PC-9 (cell line): ENCODE measurements at regions not wholly inside any gene's neighbourhood (a gene's known extent, or its start where the extent isn't known, plus 50 kb on each side); places are given as distances from the start of the nearest gene placed in this dataset.
A peak's percentile ranks its signal among the peaks of the same experiment; 100 is the strongest.

Source experiments
- BruUV-seq: library from RNA; stranded (reverse); fragments of 400-500 nt; replicated peaks from 2 replicates; lab custom pipeline; 2021; lab: Mats Ljungman, UMichigan
- CTCF ChIA-PET: fragments of 300-600 bp; sonication (Branson Sonifier 250); formaldehyde crosslinking; loops from one replicate; lab custom pipeline; 2022; ENCODE audit warnings: antibody characterized with exemption; lab: Charles Lee
- POLR2A ChIA-PET: fragments of 300-600 bp; sonication (Branson Sonifier 250); formaldehyde crosslinking; loops from one replicate; lab custom pipeline; 2022; ENCODE audit warnings: antibody characterized with exemption; ENCODE audit not compliant: unreplicated experiment; lab: Charles Lee
- DNase-seq, 2 experiments: peaks; one replicate each; pipeline versions ENCODE4 v3.0.0 to v3.0.0-alpha.2; 2015 to 2022; ENCODE audit warnings: mixed read lengths in 1 of 2
- H2AFZ ChIP-seq: fragments of 200-600 bp; sonication (generic); 2 replicates; pipeline ENCODE4 v1.8.1; 2017; ENCODE audit warnings: antibody characterized with exemption
- H3F3A ChIP-seq: fragments of 200-600 bp; sonication (generic); 2 replicates; pipeline ENCODE4 v1.8.1; 2017; ENCODE audit warnings: antibody characterized with exemption, mild to moderate bottlenecking, low read depth; ENCODE audit not compliant: insufficient read depth
- H3K27ac ChIP-seq: fragments of 200-600 bp; sonication (generic); 2 replicates; pipeline ENCODE4 v1.6.1; 2016; ENCODE audit warnings: mixed run types
- H3K27me3 ChIP-seq: fragments of 200-600 bp; sonication (generic); 2 replicates; pipeline ENCODE4 v1.6.1; 2016; ENCODE audit warnings: low read depth, mixed run types; ENCODE audit not compliant: insufficient read depth
- H3K36me3 ChIP-seq: fragments of 200-600 bp; sonication (generic); 2 replicates; pipeline ENCODE4 v1.6.1; 2016; ENCODE audit warnings: low read depth, mixed run types
- H3K4me1 ChIP-seq: fragments of 200-600 bp; sonication (generic); replicated peaks from 2 replicates; pipeline ENCODE4 v1.6.1; 2016; ENCODE audit warnings: mixed run types; ENCODE audit not compliant: insufficient read depth
- H3K4me2 ChIP-seq: fragments of 200-600 bp; sonication (generic); 2 replicates; pipeline ENCODE4 v1.6.1; 2017; ENCODE audit warnings: mixed run types
- H3K4me3 ChIP-seq: fragments of 200-600 bp; sonication (generic); 2 replicates; pipeline ENCODE4 v1.6.1; 2016; ENCODE audit warnings: mixed run types
- H3K79me2 ChIP-seq: fragments of 200-600 bp; sonication (generic); 2 replicates; pipeline ENCODE4 v1.6.1; 2017; ENCODE audit warnings: low read depth, mixed run types
- H3K9me2 ChIP-seq: fragments of 200-600 bp; sonication (generic); 2 replicates; pipeline ENCODE4 v1.8.1; 2017; ENCODE audit warnings: mild to moderate bottlenecking; ENCODE audit not compliant: insufficient read depth
- H3K9me3 ChIP-seq: fragments of 200-600 bp; sonication (generic); 2 replicates; pipeline ENCODE4 v1.8.1; 2016; ENCODE audit warnings: low read depth; ENCODE audit not compliant: insufficient read depth
- H4K20me1 ChIP-seq: fragments of 200-600 bp; sonication (generic); 2 replicates; pipeline ENCODE4 v1.8.1; 2017; ENCODE audit not compliant: insufficient read depth
- EZH2 ChIP-seq: fragments of 200-600 bp; sonication (generic); IDR thresholded peaks from 2 replicates; pipeline ENCODE4 v1.8.0; 2017; ENCODE audit warnings: antibody characterized with exemption, low read depth
- intact Hi-C: fragments of 100-400 bp; cut with micrococcal nuclease; formaldehyde crosslinking; loops from one replicate; pipeline ENCODE4 v1.10.0; 2022; ENCODE audit not compliant: unreplicated experiment
- TF ChIP-seq, protein P1 (sequence below): fragments of 200-600 bp; sonication (generic); conservative IDR thresholded peaks from 2 replicates; pipeline ENCODE4 v1.6.1; 2017; ENCODE audit warnings: mixed run types, antibody characterized with exemption, mild to moderate bottlenecking, moderate library complexity

DNA sequence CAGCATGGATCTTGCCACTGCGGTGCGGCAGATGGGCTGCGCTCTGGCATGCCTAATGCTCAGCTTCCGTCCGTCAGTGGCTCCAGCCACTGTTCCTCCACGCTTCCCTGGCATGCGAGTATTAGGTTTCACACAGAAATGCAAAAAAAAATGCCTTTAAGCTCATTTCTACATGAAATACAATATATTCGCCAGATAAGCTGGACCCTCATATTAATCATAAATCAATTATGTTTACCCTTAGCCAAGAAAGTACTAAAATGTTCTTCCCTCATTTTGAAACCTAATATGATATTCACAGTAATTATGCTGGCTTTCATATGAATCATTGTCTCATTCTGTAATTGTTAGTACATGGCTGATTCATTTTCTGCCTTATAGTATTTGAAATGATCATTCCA lies 115.5 kb upstream of the FAM241A start:
- TF ChIP-seq, protein P1, sequence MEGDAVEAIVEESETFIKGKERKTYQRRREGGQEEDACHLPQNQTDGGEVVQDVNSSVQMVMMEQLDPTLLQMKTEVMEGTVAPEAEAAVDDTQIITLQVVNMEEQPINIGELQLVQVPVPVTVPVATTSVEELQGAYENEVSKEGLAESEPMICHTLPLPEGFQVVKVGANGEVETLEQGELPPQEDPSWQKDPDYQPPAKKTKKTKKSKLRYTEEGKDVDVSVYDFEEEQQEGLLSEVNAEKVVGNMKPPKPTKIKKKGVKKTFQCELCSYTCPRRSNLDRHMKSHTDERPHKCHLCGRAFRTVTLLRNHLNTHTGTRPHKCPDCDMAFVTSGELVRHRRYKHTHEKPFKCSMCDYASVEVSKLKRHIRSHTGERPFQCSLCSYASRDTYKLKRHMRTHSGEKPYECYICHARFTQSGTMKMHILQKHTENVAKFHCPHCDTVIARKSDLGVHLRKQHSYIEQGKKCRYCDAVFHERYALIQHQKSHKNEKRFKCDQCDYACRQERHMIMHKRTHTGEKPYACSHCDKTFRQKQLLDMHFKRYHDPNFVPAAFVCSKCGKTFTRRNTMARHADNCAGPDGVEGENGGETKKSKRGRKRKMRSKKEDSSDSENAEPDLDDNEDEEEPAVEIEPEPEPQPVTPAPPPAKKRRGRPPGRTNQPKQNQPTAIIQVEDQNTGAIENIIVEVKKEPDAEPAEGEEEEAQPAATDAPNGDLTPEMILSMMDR: no peak
- no peak for TF ChIP-seq EZH2
- H3K4me2 ChIP-seq: no peak overlapping the region
- H2AFZ ChIP-seq: no peak overlapping the region
- no peaks in the 10 kb centered on the region for H3K27me3 ChIP-seq
- POLR2A ChIA-PET: no interaction called here
- H3K4me3 ChIP-seq: no peak overlapping the region
- intact Hi-C loops: loop anchor here (2.0 to 10.0 kb wide), 4 partner anchors 175 to 1512 kb away; partner anchors contain the start of gene PITX2
- no peaks in the 10 kb centered on the region for H3K79me2 ChIP-seq
- no peaks in the 10 kb centered on the region for H3F3A ChIP-seq
- H3K36me3 ChIP-seq: no peaks in the 10 kb centered on the region
- H3K9me3 ChIP-seq: no peaks in the 10 kb centered on the region
- no peaks in the 10 kb centered on the region for H3K9me2 ChIP-seq
- H4K20me1 ChIP-seq: no peaks in the 10 kb centered on the region
- CTCF ChIA-PET: no interaction called here
- no peak for DNase-seq
- no peaks in the 10 kb centered on the region for H3K4me1 ChIP-seq
- H3K27ac ChIP-seq: no peak overlapping the region
- no TSS peak for BruUV-seq

DNA sequence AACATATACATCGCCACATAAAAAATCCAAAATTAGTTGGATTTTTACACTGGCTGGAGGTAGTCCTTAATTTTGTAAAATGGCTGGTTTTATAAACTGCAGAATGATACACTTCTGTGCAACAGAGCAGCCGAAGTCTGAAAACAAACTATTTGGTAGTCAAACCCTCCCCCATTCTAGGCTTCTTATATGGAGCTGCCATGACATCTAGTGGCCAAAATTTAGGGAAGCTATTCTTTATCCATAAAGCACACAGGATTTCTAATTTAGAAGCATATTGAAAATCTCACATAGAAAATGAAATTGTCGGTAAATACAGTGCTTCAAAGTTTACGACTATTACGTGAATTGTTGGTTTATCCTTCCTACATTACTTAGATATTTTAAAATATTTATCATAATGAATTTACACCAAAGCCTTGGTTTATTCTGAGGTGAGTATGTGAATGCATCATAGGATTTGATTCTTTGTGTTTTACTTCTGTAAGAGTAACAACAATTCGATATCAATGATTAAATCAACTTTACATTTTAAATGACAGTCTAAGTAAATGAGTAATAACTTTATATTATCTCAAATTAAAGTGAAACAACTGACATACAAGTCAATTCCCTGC lies 113.4 kb upstream of the FAM241A start:
- no peak overlapping the region for H3K27ac ChIP-seq
- intact Hi-C loops: loop anchor here (1.0 to 10.0 kb wide), 6 partner anchors 89 to 1515 kb away; partner anchors contain the start of gene PITX2
- H3K4me3 ChIP-seq: no peak overlapping the region
- TF ChIP-seq, protein P1: peak; percentile 88
- no peak for TF ChIP-seq EZH2
- no TSS peak for BruUV-seq
- H4K20me1 ChIP-seq: no peaks in the 10 kb centered on the region
- no peaks in the 10 kb centered on the region for H3K27me3 ChIP-seq
- H3K36me3 ChIP-seq: no peaks in the 10 kb centered on the region
- H3K9me3 ChIP-seq: no peaks in the 10 kb centered on the region
- H3K79me2 ChIP-seq: no peaks in the 10 kb centered on the region
- peak; percentile 20 to 46 for DNase-seq
- CTCF ChIA-PET: interaction anchor here (0.5 to 1.5 kb wide), 6 partner anchors 89 to 390 kb away, joined by 3 to 7 read pairs (median 4); no protein-coding TSS in a partner anchor
- no peak overlapping the region for H3K4me2 ChIP-seq
- H3K9me2 ChIP-seq: no peaks in the 10 kb centered on the region
- POLR2A ChIA-PET: interaction anchor here (0.7 kb wide), 1 partner anchor 481 kb away, joined by 11 read pairs; no protein-coding TSS in a partner anchor
- no peaks in the 10 kb centered on the region for H3K4me1 ChIP-seq
- no peaks in the 10 kb centered on the region for H3F3A ChIP-seq
- H2AFZ ChIP-seq: no peak overlapping the region

DNA sequence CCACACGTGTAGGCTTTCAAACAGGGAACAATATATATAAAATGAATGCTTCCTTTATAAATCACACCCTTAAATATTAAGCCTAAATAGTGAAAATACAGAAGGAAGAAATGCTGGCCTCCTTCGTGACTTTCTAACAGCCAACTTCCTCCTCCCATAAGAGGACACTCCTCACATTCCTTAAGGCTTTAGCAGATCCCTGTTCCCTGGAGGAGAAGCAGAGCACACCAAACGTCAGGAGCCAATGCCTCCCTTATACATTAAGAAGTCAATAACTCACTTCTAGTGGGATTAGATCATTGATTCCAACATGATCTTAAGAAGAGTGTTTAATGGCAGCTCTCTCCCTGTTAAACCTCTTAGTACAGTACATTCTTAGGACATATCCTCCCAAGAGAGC lies 108.4 kb upstream of the FAM241A start:
- H3K4me1 ChIP-seq: no peaks in the 10 kb centered on the region
- no peak overlapping the region for H3K4me3 ChIP-seq
- intact Hi-C loops: loop anchor here (10.0 kb wide), 1 partner anchor 1412 kb away; the partner anchor contains the start of gene PITX2
- H4K20me1 ChIP-seq: no peaks in the 10 kb centered on the region
- no peaks in the 10 kb centered on the region for H3K9me3 ChIP-seq
- H2AFZ ChIP-seq: peak overlapping the region; percentile 15
- CTCF ChIA-PET: no interaction called here
- no peak for DNase-seq
- no peaks in the 10 kb centered on the region for H3K36me3 ChIP-seq
- no peak for TF ChIP-seq EZH2
- TF ChIP-seq, protein P1: no peak
- no peaks in the 10 kb centered on the region for H3K79me2 ChIP-seq
- BruUV-seq: no TSS peak
- POLR2A ChIA-PET: no interaction called here
- H3K27me3 ChIP-seq: no peaks in the 10 kb centered on the region
- no peak overlapping the region for H3K27ac ChIP-seq
- H3F3A ChIP-seq: no peaks in the 10 kb centered on the region
- no peak overlapping the region for H3K4me2 ChIP-seq
- H3K9me2 ChIP-seq: no peaks in the 10 kb centered on the region; the same call in 1 of the 2 replicates
